K562 (cell line): ENCODE measurements at regions not wholly inside any gene's neighbourhood (a gene's known extent, or its start where the extent isn't known, plus 50 kb on each side); places are given as distances from the start of the nearest gene placed in this dataset.

ENCODE experiments used
- ARID1B ChIP-seq: fragments of 450-650 bp; IDR thresholded peaks from 2 replicates; pipeline ENCODE4 v1.6.1; 2016; ENCODE audit warnings: antibody characterized with exemption, mild to moderate bottlenecking, inconsistent platforms
- CREM ChIP-seq: IDR thresholded peaks from 2 replicates; pipeline ENCODE4 v1.6.1; 2014; ENCODE audit warnings: antibody characterized with exemption, low read depth
- DPF2 ChIP-seq: fragments of 450-650 bp; IDR thresholded peaks from 2 replicates; pipeline ENCODE4 v1.6.1; 2016
- EGR1 ChIP-seq: fragments of 450-650 bp; conservative IDR thresholded peaks from 2 replicates; pipeline ENCODE4 v1.6.1; 2017; ENCODE audit warnings: mild to moderate bottlenecking
- EHMT2 ChIP-seq: fragments of 450-650 bp; IDR thresholded peaks from 2 replicates; pipeline ENCODE4 v1.6.1; 2018; ENCODE audit warnings: antibody characterized with exemption
- FOXK2 ChIP-seq, 2 experiments: fragments of 450-650 bp; IDR thresholded peaks in 1 of 2; conservative IDR thresholded peaks in 1 of 2; 2 replicates each; pipeline ENCODE4 v1.6.1; 2016; ENCODE audit warnings: low read depth in 2 of 2, mild to moderate bottlenecking in 1 of 2
- GTF2A2 ChIP-seq: IDR thresholded peaks from 2 replicates; pipeline ENCODE4 v1.6.1; 2016; ENCODE audit warnings: mild to moderate bottlenecking, missing genetic modification characterization, missing compliant biosample characterization
- HCFC1 ChIP-seq: IDR thresholded peaks from 2 replicates; pipeline ENCODE4 v1.6.1; 2012; ENCODE audit warnings: low read depth, low read length, improper control_type of control experiment
- HDAC2 ChIP-seq: fragments of 450-650 bp; IDR thresholded peaks from 2 replicates; pipeline ENCODE4 v1.6.1; 2016; ENCODE audit warnings: mild to moderate bottlenecking
- HMG20B ChIP-seq: fragments of 250-450 bp; sonication (Bioruptor Pico); IDR thresholded peaks from 2 replicates; pipeline ENCODE4 v1.5.0; 2021; ENCODE audit warnings: mild to moderate bottlenecking
- JUN ChIP-seq, 2 experiments: sonication (generic) in 1 of 2; formaldehyde crosslinking in 1 of 2; IDR thresholded peaks; 2 replicates each; pipeline versions ENCODE4 v1.6.1 to v1.8.0; 2012 to 2022; ENCODE audit warnings: borderline replicate concordance in 2 of 2, mild to moderate bottlenecking in 2 of 2, improper control_type of control experiment in 1 of 2, low read depth in 1 of 2, low read length in 1 of 2, missing genetic modification reagents in 1 of 2
- L3MBTL2 ChIP-seq: fragments of 450-650 bp; IDR thresholded peaks from 2 replicates; pipeline ENCODE4 v1.6.1; 2016; ENCODE audit warnings: mild to moderate bottlenecking, moderate library complexity
- SMARCA4 ChIP-seq: fragments of 450-650 bp; IDR thresholded peaks from 2 replicates; pipeline ENCODE4 v1.6.1; 2016
- SMARCE1 ChIP-seq: fragments of 450-650 bp; IDR thresholded peaks from 2 replicates; pipeline ENCODE4 v1.7.1; 2016; ENCODE audit warnings: mild to moderate bottlenecking
- TBP ChIP-seq: optimal IDR thresholded peaks from 2 replicates; pipeline ENCODE3; 2011; ENCODE audit warnings: low read depth, low read length, improper control_type of control experiment
- ZNF174 ChIP-seq: fragments of 250-450 bp; sonication (Bioruptor Pico); IDR thresholded peaks from 2 replicates; pipeline ENCODE4 v1.4.0; 2020; ENCODE audit warnings: mild to moderate bottlenecking
- ZNF695 ChIP-seq: fragments of 450-650 bp; formaldehyde crosslinking; IDR thresholded peaks from 2 replicates; pipeline ENCODE4 v1.4.0; 2020; ENCODE audit warnings: mild to moderate bottlenecking, moderate library complexity
- TF ChIP-seq, protein P1 (sequence below), 2 experiments: fragments of 450-650 bp; IDR thresholded peaks; 2 replicates each; pipeline ENCODE4 v1.6.1; 2018; ENCODE audit warnings: mild to moderate bottlenecking in 2 of 2, low read depth in 1 of 2; ENCODE audit not compliant: partially characterized antibody in 2 of 2
- TF ChIP-seq, protein P2 (sequence below), 2 experiments: fragments of 200-800 bp in 1 of 2; sonication (Bioruptor generic) in 1 of 2; sonication (generic) in 1 of 2; formaldehyde crosslinking in 1 of 2; IDR thresholded peaks in 1 of 2; conservative IDR thresholded peaks in 1 of 2; 2 replicates each; pipeline versions ENCODE4 v1.5.0 to v1.6.1; 2016 to 2020; ENCODE audit warnings: missing compliant biosample characterization in 1 of 2, missing genetic modification characterization in 1 of 2, missing genetic modification reagents in 1 of 2
- TF ChIP-seq, protein P3 (sequence below): IDR thresholded peaks from 2 replicates; pipeline ENCODE4 v1.6.1; 2012; ENCODE audit warnings: low read depth, low read length, improper control_type of control experiment, borderline replicate concordance
- TF ChIP-seq, protein P4 (sequence below): fragments of 450-650 bp; formaldehyde crosslinking; IDR thresholded peaks from 2 replicates; pipeline ENCODE4 v1.4.0; 2020; ENCODE audit warnings: mild to moderate bottlenecking, moderate library complexity

DNA sequence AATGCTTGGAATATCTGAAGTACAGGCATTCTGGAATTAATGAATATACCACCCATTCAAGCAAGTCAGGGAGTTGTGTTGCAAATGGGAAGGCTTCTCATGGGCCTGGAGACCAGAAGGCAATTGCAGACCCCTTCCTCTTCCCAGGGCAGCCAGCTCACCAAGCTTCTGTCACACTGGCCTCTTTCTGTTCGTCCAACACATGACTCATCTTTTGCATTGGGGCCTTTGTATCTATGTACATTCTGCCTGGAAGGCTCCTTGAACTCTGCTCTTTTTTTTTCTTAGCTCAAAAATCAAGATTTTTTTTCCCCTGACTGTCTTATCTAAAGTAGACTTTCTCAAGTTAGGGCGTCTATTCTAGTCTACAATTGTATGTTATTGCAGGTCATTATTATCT, 132.9 kb upstream of the MYLIP start (continued):
- TF ChIP-seq HDAC2 (0 out of 2 replicates have a peak, but pooled peaks have one; percentile 16), HMG20B (CRISPR knock-in tag) (no peak), L3MBTL2 (peak; percentile 30; the same call in 1 of the 2 replicates), SMARCA4 (peak; percentile 67; the same call in 1 of the 2 replicates), EGR1 (0 out of 2 replicates have a peak, but pooled peaks have one; percentile 5), ZNF695 (CRISPR knock-in tag) (no peak), HCFC1 (no peak; the same call in 1 of the 2 replicates), EHMT2 (peak; percentile 67; the same call in 1 of the 2 replicates), JUN (IDR thresholded peaks at IDR 0.05; ENCODE audit: borderline replicate concordance, low read depth, low read length) (peak; percentile 88), JUN (CRISPR knock-in tag; IDR thresholded peaks at IDR 0.05; ENCODE audit: borderline replicate concordance) (no peak), TBP (no peak), SMARCE1 (peak; percentile 65; the same call in 1 of the 2 replicates), FOXK2 (conservative IDR thresholded peaks at IDR 0.05 in 1 of 2, IDR thresholded peaks at IDR 0.05 in 1 of 2; ENCODE audit: low read depth in 2 of 2) (peak in 1 of 2 experiments; percentile 13; a peak in 1 of 4 replicates), DPF2 (peak; percentile 79), CREM (0 out of 2 replicates have a peak, but pooled peaks have one; percentile 16), ZNF174 (CRISPR knock-in tag) (no peak), ARID1B (peak; percentile 53; the same call in 1 of the 2 replicates), GTF2A2 (tag) (0 out of 2 replicates have a peak, but pooled peaks have one; percentile 32)
- TF ChIP-seq, protein P1, sequence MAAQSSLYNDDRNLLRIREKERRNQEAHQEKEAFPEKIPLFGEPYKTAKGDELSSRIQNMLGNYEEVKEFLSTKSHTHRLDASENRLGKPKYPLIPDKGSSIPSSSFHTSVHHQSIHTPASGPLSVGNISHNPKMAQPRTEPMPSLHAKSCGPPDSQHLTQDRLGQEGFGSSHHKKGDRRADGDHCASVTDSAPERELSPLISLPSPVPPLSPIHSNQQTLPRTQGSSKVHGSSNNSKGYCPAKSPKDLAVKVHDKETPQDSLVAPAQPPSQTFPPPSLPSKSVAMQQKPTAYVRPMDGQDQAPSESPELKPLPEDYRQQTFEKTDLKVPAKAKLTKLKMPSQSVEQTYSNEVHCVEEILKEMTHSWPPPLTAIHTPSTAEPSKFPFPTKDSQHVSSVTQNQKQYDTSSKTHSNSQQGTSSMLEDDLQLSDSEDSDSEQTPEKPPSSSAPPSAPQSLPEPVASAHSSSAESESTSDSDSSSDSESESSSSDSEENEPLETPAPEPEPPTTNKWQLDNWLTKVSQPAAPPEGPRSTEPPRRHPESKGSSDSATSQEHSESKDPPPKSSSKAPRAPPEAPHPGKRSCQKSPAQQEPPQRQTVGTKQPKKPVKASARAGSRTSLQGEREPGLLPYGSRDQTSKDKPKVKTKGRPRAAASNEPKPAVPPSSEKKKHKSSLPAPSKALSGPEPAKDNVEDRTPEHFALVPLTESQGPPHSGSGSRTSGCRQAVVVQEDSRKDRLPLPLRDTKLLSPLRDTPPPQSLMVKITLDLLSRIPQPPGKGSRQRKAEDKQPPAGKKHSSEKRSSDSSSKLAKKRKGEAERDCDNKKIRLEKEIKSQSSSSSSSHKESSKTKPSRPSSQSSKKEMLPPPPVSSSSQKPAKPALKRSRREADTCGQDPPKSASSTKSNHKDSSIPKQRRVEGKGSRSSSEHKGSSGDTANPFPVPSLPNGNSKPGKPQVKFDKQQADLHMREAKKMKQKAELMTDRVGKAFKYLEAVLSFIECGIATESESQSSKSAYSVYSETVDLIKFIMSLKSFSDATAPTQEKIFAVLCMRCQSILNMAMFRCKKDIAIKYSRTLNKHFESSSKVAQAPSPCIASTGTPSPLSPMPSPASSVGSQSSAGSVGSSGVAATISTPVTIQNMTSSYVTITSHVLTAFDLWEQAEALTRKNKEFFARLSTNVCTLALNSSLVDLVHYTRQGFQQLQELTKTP (IDR thresholded peaks at IDR 0.05; ENCODE audit: low read depth in 1 of 2, partially characterized antibody in 2 of 2), result peak in 1 of 2 experiments; percentile 51
- TF ChIP-seq, protein P2, sequence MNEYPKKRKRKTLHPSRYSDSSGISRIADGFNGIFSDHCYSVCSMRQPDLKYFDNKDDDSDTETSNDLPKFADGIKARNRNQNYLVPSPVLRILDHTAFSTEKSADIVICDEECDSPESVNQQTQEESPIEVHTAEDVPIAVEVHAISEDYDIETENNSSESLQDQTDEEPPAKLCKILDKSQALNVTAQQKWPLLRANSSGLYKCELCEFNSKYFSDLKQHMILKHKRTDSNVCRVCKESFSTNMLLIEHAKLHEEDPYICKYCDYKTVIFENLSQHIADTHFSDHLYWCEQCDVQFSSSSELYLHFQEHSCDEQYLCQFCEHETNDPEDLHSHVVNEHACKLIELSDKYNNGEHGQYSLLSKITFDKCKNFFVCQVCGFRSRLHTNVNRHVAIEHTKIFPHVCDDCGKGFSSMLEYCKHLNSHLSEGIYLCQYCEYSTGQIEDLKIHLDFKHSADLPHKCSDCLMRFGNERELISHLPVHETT (CRISPR knock-in tag; conservative IDR thresholded peaks at IDR 0.05 in 1 of 2, IDR thresholded peaks at IDR 0.05 in 1 of 2), result peak in 1 of 2 experiments; percentile 75; a peak in 2 of 4 replicates
- TF ChIP-seq, protein P3, sequence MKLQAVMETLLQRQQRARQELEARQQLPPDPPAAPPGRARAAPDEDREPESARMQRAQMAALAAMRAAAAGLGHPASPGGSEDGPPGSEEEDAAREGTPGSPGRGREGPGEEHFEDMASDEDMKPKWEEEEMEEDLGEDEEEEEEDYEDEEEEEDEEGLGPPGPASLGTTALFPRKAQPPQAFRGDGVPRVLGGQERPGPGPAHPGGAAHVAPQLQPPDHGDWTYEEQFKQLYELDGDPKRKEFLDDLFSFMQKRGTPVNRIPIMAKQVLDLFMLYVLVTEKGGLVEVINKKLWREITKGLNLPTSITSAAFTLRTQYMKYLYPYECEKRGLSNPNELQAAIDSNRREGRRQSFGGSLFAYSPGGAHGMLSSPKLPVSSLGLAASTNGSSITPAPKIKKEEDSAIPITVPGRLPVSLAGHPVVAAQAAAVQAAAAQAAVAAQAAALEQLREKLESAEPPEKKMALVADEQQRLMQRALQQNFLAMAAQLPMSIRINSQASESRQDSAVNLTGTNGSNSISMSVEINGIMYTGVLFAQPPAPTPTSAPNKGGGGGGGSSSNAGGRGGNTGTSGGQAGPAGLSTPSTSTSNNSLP, result 0 out of 2 replicates have a peak, but pooled peaks have one; percentile 20
- TF ChIP-seq, protein P4, sequence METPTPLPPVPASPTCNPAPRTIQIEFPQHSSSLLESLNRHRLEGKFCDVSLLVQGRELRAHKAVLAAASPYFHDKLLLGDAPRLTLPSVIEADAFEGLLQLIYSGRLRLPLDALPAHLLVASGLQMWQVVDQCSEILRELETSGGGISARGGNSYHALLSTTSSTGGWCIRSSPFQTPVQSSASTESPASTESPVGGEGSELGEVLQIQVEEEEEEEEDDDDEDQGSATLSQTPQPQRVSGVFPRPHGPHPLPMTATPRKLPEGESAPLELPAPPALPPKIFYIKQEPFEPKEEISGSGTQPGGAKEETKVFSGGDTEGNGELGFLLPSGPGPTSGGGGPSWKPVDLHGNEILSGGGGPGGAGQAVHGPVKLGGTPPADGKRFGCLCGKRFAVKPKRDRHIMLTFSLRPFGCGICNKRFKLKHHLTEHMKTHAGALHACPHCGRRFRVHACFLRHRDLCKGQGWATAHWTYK (CRISPR knock-in tag), result 0 out of 2 replicates have a peak, but pooled peaks have one; percentile 32
